SK-N-SH treated with all-trans-retinoic acid at 6 μM for 48 hours (cell line): ENCODE measurements at regions not wholly inside any gene's neighbourhood (a gene's known extent, or its start where the extent isn't known, plus 50 kb on each side); places are given as distances from the start of the nearest gene placed in this dataset.

Source experiments
- ATAC-seq: fragments of 200-7000 bp; cut with Tn5 transposase; 3 replicates; pipeline ENCODE4 v1.9.1; 2020; ENCODE audit warnings: mild to moderate bottlenecking, moderate library complexity
- ARNTL ChIP-seq: fragments of 450-650 bp; formaldehyde crosslinking; IDR thresholded peaks from 2 replicates; pipeline ENCODE4 v1.5.0; 2020; ENCODE audit warnings: low read depth, mild to moderate bottlenecking, moderate library complexity, borderline replicate concordance
- BACH2 ChIP-seq: fragments of 250-450 bp; sonication (Bioruptor Pico); IDR thresholded peaks from 2 replicates; pipeline ENCODE4 v1.9.0; 2021; ENCODE audit warnings: mild to moderate bottlenecking, borderline replicate concordance
- ESRRG ChIP-seq: fragments of 250-450 bp; sonication (Bioruptor Pico); IDR thresholded peaks from 2 replicates; pipeline ENCODE4 v1.6.1; 2021; ENCODE audit warnings: mild to moderate bottlenecking
- GLIS3 ChIP-seq: fragments of 250-450 bp; sonication (Bioruptor Pico); IDR thresholded peaks from 2 replicates; pipeline ENCODE4 v1.5.0; 2020; ENCODE audit warnings: mild to moderate bottlenecking, moderate library complexity
- OSR1 ChIP-seq: fragments of 250-450 bp; sonication (Bioruptor Pico); IDR thresholded peaks from 2 replicates; pipeline ENCODE4 v1.8.0; 2022; ENCODE audit warnings: moderate library complexity, mild to moderate bottlenecking, inconsistent platforms
- PPARA ChIP-seq: fragments of 250-450 bp; sonication (Bioruptor Pico); IDR thresholded peaks from 2 replicates; pipeline ENCODE4 v1.5.0; 2020; ENCODE audit warnings: mild to moderate bottlenecking, borderline replicate concordance
- SNAI2 ChIP-seq: fragments of 250-450 bp; sonication (Bioruptor Pico); IDR thresholded peaks from 2 replicates; pipeline ENCODE4 v1.5.0; 2020; ENCODE audit warnings: mild to moderate bottlenecking, moderate library complexity
- TOX ChIP-seq: fragments of 250-450 bp; sonication (Bioruptor Pico); IDR thresholded peaks from 2 replicates; pipeline ENCODE4 v1.8.0; 2021; ENCODE audit warnings: mild to moderate bottlenecking, moderate library complexity, borderline replicate concordance
- ZC3H10 ChIP-seq: fragments of 250-450 bp; sonication (Bioruptor Pico); IDR thresholded peaks from 2 replicates; pipeline ENCODE4 v1.5.1; 2021; ENCODE audit warnings: mild to moderate bottlenecking, moderate library complexity
- ZFP3 ChIP-seq: fragments of 250-450 bp; sonication (Bioruptor Pico); IDR thresholded peaks from 2 replicates; pipeline ENCODE4 v1.5.0; 2020; ENCODE audit warnings: mild to moderate bottlenecking, moderate library complexity
- ZFP30 ChIP-seq: fragments of 450-650 bp; formaldehyde crosslinking; IDR thresholded peaks from 2 replicates; pipeline ENCODE4 v1.5.0; 2022; ENCODE audit warnings: mild to moderate bottlenecking, moderate library complexity
- ZNF565 ChIP-seq: fragments of 450-650 bp; formaldehyde crosslinking; conservative IDR thresholded peaks from 2 replicates; pipeline ENCODE4 v1.5.0; 2020; ENCODE audit warnings: low read depth, mild to moderate bottlenecking, moderate library complexity
- ZNF70 ChIP-seq: fragments of 450-650 bp; formaldehyde crosslinking; IDR thresholded peaks from 2 replicates; pipeline ENCODE4 v1.5.0; 2020; ENCODE audit warnings: mild to moderate bottlenecking, moderate library complexity
- ZNF8 ChIP-seq: fragments of 450-650 bp; formaldehyde crosslinking; IDR thresholded peaks from 2 replicates; pipeline ENCODE4 v1.5.0; 2020; ENCODE audit warnings: mild to moderate bottlenecking, moderate library complexity
- TF ChIP-seq, protein P1 (sequence below): fragments of 250-450 bp; sonication (Bioruptor Pico); IDR thresholded peaks from 2 replicates; pipeline ENCODE4 v1.5.1; 2021; ENCODE audit warnings: mild to moderate bottlenecking, moderate library complexity
- TF ChIP-seq, protein P2 (sequence below): fragments of 250-450 bp; sonication (Bioruptor Pico); IDR thresholded peaks from 2 replicates; pipeline ENCODE4 v1.5.1; 2020; ENCODE audit warnings: low read depth, mild to moderate bottlenecking, moderate library complexity
- TF ChIP-seq, protein P3 (sequence below): fragments of 250-450 bp; sonication (Bioruptor Pico); IDR thresholded peaks from 2 replicates; pipeline ENCODE4 v1.8.0; 2020; ENCODE audit warnings: mild to moderate bottlenecking, moderate library complexity, borderline replicate concordance
- TF ChIP-seq, protein P4 (sequence below): fragments of 250-450 bp; sonication (Bioruptor Pico); IDR thresholded peaks from 2 replicates; pipeline ENCODE4 v1.8.0; 2021; ENCODE audit warnings: low read depth, mild to moderate bottlenecking, moderate library complexity, borderline replicate concordance
- TF ChIP-seq, protein P5 (sequence below): fragments of 250-450 bp; sonication (Bioruptor Pico); IDR thresholded peaks from 2 replicates; pipeline ENCODE4 v1.5.0; 2020; ENCODE audit warnings: mild to moderate bottlenecking, moderate library complexity

DNA sequence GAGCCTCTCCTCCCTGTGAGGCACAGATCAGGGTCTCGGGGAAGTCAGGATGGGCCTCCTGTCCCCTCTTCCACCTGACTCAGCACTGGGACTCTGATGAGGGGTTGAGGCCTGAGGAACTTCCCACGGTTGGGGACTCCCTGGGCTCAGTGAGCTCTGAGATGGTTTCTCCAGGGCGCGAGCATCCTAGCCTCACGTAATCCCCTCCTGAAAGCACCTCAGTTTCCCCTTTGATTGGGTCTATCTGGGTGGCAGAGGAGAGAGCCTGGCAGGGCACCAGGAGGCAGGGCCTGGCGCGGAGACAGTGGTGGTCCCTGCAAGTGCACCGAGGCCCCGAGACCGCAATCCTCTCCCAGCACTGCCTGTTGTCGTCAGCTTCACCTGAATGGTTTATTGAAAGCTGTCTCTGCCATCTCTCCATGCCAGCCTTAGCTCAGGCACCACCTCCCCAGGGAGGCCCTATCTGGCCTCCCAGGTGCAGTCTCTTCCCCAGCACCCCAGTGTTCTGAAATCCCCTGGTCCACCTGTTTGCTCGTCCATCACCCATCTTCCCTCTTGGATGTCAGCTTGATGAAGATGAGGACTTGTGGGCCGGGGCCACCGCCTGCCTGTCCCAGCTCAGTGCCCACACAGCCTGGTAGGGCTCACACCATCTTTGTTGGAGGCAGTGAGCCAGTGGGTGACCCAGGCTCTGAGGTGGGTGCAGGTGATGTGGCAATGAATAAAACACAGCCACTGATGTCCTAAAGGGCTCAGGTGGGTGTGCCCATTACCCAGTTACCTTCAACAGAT is 52.2 kb upstream of the PCSK6 start:
- no peak for ATAC-seq
- no peak for TF ChIP-seq ZFP30
- TF ChIP-seq, protein P1, sequence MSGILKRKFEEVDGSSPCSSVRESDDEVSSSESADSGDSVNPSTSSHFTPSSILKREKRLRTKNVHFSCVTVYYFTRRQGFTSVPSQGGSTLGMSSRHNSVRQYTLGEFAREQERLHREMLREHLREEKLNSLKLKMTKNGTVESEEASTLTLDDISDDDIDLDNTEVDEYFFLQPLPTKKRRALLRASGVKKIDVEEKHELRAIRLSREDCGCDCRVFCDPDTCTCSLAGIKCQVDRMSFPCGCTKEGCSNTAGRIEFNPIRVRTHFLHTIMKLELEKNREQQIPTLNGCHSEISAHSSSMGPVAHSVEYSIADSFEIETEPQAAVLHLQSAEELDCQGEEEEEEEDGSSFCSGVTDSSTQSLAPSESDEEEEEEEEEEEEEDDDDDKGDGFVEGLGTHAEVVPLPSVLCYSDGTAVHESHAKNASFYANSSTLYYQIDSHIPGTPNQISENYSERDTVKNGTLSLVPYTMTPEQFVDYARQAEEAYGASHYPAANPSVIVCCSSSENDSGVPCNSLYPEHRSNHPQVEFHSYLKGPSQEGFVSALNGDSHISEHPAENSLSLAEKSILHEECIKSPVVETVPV (CRISPR knock-in tag) = no peak
- TF ChIP-seq, protein P2, sequence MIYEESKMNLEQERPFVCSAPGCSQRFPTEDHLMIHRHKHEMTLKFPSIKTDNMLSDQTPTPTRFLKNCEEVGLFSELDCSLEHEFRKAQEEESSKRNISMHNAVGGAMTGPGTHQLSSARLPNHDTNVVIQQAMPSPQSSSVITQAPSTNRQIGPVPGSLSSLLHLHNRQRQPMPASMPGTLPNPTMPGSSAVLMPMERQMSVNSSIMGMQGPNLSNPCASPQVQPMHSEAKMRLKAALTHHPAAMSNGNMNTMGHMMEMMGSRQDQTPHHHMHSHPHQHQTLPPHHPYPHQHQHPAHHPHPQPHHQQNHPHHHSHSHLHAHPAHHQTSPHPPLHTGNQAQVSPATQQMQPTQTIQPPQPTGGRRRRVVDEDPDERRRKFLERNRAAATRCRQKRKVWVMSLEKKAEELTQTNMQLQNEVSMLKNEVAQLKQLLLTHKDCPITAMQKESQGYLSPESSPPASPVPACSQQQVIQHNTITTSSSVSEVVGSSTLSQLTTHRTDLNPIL (CRISPR knock-in tag) = no peak
- TF ChIP-seq GLIS3 (CRISPR knock-in tag) = no peak
- TF ChIP-seq, protein P3, sequence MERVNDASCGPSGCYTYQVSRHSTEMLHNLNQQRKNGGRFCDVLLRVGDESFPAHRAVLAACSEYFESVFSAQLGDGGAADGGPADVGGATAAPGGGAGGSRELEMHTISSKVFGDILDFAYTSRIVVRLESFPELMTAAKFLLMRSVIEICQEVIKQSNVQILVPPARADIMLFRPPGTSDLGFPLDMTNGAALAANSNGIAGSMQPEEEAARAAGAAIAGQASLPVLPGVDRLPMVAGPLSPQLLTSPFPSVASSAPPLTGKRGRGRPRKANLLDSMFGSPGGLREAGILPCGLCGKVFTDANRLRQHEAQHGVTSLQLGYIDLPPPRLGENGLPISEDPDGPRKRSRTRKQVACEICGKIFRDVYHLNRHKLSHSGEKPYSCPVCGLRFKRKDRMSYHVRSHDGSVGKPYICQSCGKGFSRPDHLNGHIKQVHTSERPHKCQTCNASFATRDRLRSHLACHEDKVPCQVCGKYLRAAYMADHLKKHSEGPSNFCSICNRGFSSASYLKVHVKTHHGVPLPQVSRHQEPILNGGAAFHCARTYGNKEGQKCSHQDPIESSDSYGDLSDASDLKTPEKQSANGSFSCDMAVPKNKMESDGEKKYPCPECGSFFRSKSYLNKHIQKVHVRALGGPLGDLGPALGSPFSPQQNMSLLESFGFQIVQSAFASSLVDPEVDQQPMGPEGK (CRISPR knock-in tag) = no peak
- TF ChIP-seq, protein P4, sequence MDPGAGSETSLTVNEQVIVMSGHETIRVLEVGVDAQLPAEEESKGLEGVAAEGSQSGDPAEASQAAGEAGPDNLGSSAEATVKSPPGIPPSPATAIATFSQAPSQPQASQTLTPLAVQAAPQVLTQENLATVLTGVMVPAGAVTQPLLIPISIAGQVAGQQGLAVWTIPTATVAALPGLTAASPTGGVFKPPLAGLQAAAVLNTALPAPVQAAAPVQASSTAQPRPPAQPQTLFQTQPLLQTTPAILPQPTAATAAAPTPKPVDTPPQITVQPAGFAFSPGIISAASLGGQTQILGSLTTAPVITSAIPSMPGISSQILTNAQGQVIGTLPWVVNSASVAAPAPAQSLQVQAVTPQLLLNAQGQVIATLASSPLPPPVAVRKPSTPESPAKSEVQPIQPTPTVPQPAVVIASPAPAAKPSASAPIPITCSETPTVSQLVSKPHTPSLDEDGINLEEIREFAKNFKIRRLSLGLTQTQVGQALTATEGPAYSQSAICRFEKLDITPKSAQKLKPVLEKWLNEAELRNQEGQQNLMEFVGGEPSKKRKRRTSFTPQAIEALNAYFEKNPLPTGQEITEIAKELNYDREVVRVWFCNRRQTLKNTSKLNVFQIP (CRISPR knock-in tag) = no peak
- no peak for TF ChIP-seq ZC3H10
- TF ChIP-seq OSR1 (CRISPR knock-in tag) = no peak
- TF ChIP-seq ZFP3 (CRISPR knock-in tag) = no peak
- no peak for TF ChIP-seq TOX (CRISPR knock-in tag)
- TF ChIP-seq ZNF70 (CRISPR knock-in tag) = no peak
- TF ChIP-seq ZNF8 (CRISPR knock-in tag) = no peak

DNA sequence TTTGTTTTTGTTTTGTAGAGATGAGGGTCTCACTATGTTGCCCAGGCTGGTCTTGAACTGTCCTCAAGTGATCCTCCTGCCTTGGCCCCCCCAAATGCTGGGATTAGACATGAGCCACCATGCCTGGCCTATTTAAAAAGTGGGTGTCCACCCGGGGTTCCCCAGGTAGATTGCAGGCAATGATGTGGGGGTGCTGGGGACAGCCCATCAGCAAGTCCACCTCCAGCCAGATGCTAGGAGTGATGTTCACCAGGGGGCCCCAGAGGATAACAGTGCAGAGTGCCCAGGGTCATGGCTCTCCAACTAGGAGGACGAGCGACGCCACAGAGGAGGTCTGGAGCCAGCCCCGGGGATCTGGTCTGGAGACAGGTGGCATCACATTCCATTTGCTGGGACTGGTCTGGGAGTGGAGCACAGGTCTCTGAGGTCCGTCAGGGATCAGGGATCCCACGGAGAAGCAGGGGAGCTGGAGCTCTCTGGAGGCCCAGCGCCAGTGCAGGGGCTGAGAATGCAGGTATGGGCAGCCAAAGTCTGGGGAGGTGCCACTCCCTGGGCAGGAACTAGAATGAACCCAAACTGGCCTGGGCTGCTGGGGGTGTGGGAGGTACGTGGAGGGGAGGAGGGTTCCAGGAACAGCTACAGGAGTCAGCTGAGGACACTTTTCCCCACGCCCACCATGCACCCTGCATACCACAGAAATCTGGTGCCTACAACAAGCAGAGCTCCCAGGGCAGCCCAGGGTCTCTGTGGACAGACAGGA is 51.2 kb upstream of the PCSK6 start:
- no peak for ATAC-seq

More for the DNA sequence above, 51.2 kb upstream of the PCSK6 start:
- no peak for TF ChIP-seq SNAI2 (CRISPR knock-in tag)
- TF ChIP-seq, protein P4 (CRISPR knock-in tag) = no peak
- TF ChIP-seq ZNF70 (CRISPR knock-in tag) = no peak
- TF ChIP-seq ESRRG = no peak
- no peak for TF ChIP-seq ZNF565 (CRISPR knock-in tag)
- TF ChIP-seq GLIS3 (CRISPR knock-in tag) = no peak
- no peak for TF ChIP-seq PPARA (CRISPR knock-in tag)
- no peak for TF ChIP-seq TOX (CRISPR knock-in tag)
- TF ChIP-seq ZFP30 = no peak
- TF ChIP-seq, protein P5, sequence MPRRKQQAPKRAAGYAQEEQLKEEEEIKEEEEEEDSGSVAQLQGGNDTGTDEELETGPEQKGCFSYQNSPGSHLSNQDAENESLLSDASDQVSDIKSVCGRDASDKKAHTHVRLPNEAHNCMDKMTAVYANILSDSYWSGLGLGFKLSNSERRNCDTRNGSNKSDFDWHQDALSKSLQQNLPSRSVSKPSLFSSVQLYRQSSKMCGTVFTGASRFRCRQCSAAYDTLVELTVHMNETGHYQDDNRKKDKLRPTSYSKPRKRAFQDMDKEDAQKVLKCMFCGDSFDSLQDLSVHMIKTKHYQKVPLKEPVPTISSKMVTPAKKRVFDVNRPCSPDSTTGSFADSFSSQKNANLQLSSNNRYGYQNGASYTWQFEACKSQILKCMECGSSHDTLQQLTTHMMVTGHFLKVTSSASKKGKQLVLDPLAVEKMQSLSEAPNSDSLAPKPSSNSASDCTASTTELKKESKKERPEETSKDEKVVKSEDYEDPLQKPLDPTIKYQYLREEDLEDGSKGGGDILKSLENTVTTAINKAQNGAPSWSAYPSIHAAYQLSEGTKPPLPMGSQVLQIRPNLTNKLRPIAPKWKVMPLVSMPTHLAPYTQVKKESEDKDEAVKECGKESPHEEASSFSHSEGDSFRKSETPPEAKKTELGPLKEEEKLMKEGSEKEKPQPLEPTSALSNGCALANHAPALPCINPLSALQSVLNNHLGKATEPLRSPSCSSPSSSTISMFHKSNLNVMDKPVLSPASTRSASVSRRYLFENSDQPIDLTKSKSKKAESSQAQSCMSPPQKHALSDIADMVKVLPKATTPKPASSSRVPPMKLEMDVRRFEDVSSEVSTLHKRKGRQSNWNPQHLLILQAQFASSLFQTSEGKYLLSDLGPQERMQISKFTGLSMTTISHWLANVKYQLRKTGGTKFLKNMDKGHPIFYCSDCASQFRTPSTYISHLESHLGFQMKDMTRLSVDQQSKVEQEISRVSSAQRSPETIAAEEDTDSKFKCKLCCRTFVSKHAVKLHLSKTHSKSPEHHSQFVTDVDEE (CRISPR knock-in tag) = no peak
- no peak for TF ChIP-seq BACH2
- TF ChIP-seq, protein P1 (CRISPR knock-in tag) = no peak
- no peak for TF ChIP-seq ARNTL (CRISPR knock-in tag)
